WTC11 (cell line): ENCODE measurements at regions not wholly inside any gene's neighbourhood (a gene's known extent, or its start where the extent isn't known, plus 50 kb on each side); places are given as distances from the start of the nearest gene placed in this dataset.

ENCODE experiments used
- ATAC-seq: fragments of 200-7000 bp; cut with Tn5 transposase; 2 replicates; pipeline ENCODE4 v1.10.0; 2021; ENCODE audit warnings: mild to moderate bottlenecking, moderate library complexity
- CTCF ChIA-PET: fragments of 300-600 bp; sonication (Branson Sonifier 250); formaldehyde crosslinking; loops from one replicate; lab custom pipeline; 2021; ENCODE audit warnings: antibody characterized with exemption; lab: Charles Lee
- POLR2A ChIA-PET: fragments of 350-600 bp; sonication (Branson Sonifier 250); formaldehyde crosslinking; loops from one replicate; lab custom pipeline; 2021; ENCODE audit warnings: antibody characterized with exemption; lab: Charles Lee
- DNase-seq: peaks from one replicate; pipeline ENCODE4 v3.0.0; 2021; ENCODE audit warnings: low spot score
- H3K27ac Mint-ChIP-seq: 2 replicates; pipeline ENCODE4 v1.8.0; 2021; ENCODE audit warnings: mixed read lengths
- H3K27me3 Mint-ChIP-seq: 2 replicates; pipeline ENCODE4 v1.8.0; 2021; ENCODE audit warnings: low read depth, mild to moderate bottlenecking, moderate library complexity, mixed read lengths
- H3K36me3 Mint-ChIP-seq: 2 replicates; pipeline ENCODE4 v1.8.0; 2021; ENCODE audit warnings: mixed read lengths
- H3K4me1 Mint-ChIP-seq: 2 replicates; pipeline ENCODE4 v1.8.0; 2022; ENCODE audit warnings: mixed read lengths
- H3K4me3 Mint-ChIP-seq: 2 replicates; pipeline ENCODE4 v1.8.0; 2021; ENCODE audit warnings: mild to moderate bottlenecking, moderate library complexity, mixed read lengths
- H3K9me3 Mint-ChIP-seq: 2 replicates; pipeline ENCODE4 v1.8.0; 2021; ENCODE audit warnings: mixed read lengths
- CBFB ChIP-seq: sonication (generic); formaldehyde crosslinking; IDR thresholded peaks from 2 replicates; pipeline ENCODE4 v1.8.1; 2022; ENCODE audit warnings: mild to moderate bottlenecking, low read depth, missing genetic modification reagents
- CREM ChIP-seq: sonication (generic); formaldehyde crosslinking; IDR thresholded peaks from 2 replicates; pipeline ENCODE4 v1.8.1; 2022; ENCODE audit warnings: mild to moderate bottlenecking, missing genetic modification reagents, moderate library complexity
- JAZF1 ChIP-seq: fragments of 250-450 bp; sonication (Bioruptor Pico); IDR thresholded peaks from 2 replicates; pipeline ENCODE4 v1.9.0; 2021; ENCODE audit warnings: moderate library complexity, mild to moderate bottlenecking, inconsistent platforms
- JUN ChIP-seq: sonication (generic); formaldehyde crosslinking; IDR thresholded peaks from 2 replicates; pipeline ENCODE4 v1.8.0; 2023; ENCODE audit warnings: mild to moderate bottlenecking, missing genetic modification reagents
- NR1H2 ChIP-seq: sonication (generic); formaldehyde crosslinking; IDR thresholded peaks from 2 replicates; pipeline ENCODE4 v1.9.0; 2021; ENCODE audit warnings: mild to moderate bottlenecking, moderate library complexity, missing genetic modification reagents
- NR3C1 ChIP-seq: sonication (generic); formaldehyde crosslinking; conservative IDR thresholded peaks from 2 replicates; pipeline ENCODE4 v1.8.1; 2023; ENCODE audit warnings: low read depth, mild to moderate bottlenecking, missing genetic modification reagents
- RORB ChIP-seq: fragments of 250-450 bp; sonication (Bioruptor Pico); IDR thresholded peaks from 2 replicates; pipeline ENCODE4 v1.9.0; 2021; ENCODE audit warnings: mild to moderate bottlenecking
- SMAD3 ChIP-seq: sonication (generic); formaldehyde crosslinking; IDR thresholded peaks from 2 replicates; pipeline ENCODE4 v1.8.0; 2022; ENCODE audit warnings: missing genetic modification reagents, mild to moderate bottlenecking, borderline replicate concordance
- TP53 ChIP-seq: sonication (generic); formaldehyde crosslinking; IDR thresholded peaks from 2 replicates; pipeline ENCODE4 v1.8.1; 2023; ENCODE audit warnings: mild to moderate bottlenecking, missing genetic modification reagents
- ZNF263 ChIP-seq: sonication (generic); formaldehyde crosslinking; IDR thresholded peaks from 2 replicates; pipeline ENCODE4 v1.8.1; 2022; ENCODE audit warnings: low read depth, mild to moderate bottlenecking, moderate library complexity, missing genetic modification reagents
- ZNF396 ChIP-seq: fragments of 250-450 bp; sonication (Bioruptor Pico); IDR thresholded peaks from 2 replicates; pipeline ENCODE4 v1.8.0; 2021; ENCODE audit warnings: mild to moderate bottlenecking, moderate library complexity, borderline replicate concordance
- ZNF416 ChIP-seq: fragments of 250-450 bp; sonication (Bioruptor Pico); IDR thresholded peaks from 2 replicates; pipeline ENCODE4 v1.9.0; 2021; ENCODE audit warnings: mild to moderate bottlenecking, inconsistent platforms
- TF ChIP-seq, protein P1 (sequence below): sonication (generic); formaldehyde crosslinking; IDR thresholded peaks from 2 replicates; pipeline ENCODE4 v1.8.0; 2023; ENCODE audit warnings: missing genetic modification reagents, mild to moderate bottlenecking, borderline replicate concordance
- TF ChIP-seq, protein P2 (sequence below): fragments of 250-450 bp; sonication (Bioruptor Pico); conservative IDR thresholded peaks from 2 replicates; pipeline ENCODE4 v1.9.0; 2021; ENCODE audit warnings: mild to moderate bottlenecking
- TF ChIP-seq, protein P3 (sequence below): sonication (generic); formaldehyde crosslinking; IDR thresholded peaks from 2 replicates; pipeline ENCODE4 v1.8.0; 2023; ENCODE audit warnings: mild to moderate bottlenecking, missing genetic modification reagents
- TF ChIP-seq, protein P4 (sequence below): sonication (generic); formaldehyde crosslinking; IDR thresholded peaks from 2 replicates; pipeline ENCODE4 v1.8.0; 2022; ENCODE audit warnings: missing genetic modification reagents
- TF ChIP-seq, protein P5 (sequence below): sonication (generic); formaldehyde crosslinking; IDR thresholded peaks from 2 replicates; pipeline ENCODE4 v1.8.1; 2022; ENCODE audit warnings: mild to moderate bottlenecking, missing genetic modification reagents, moderate library complexity, borderline replicate concordance
- TF ChIP-seq, protein P6 (sequence below): sonication (generic); formaldehyde crosslinking; conservative IDR thresholded peaks from 2 replicates; pipeline ENCODE4 v1.8.1; 2022; ENCODE audit warnings: mild to moderate bottlenecking, missing genetic modification reagents
- TF ChIP-seq, protein P7 (sequence below): fragments of 200-600 bp; IDR thresholded peaks from 2 replicates; pipeline ENCODE4 v1.8.0; 2022; ENCODE audit warnings: antibody characterized with exemption

DNA sequence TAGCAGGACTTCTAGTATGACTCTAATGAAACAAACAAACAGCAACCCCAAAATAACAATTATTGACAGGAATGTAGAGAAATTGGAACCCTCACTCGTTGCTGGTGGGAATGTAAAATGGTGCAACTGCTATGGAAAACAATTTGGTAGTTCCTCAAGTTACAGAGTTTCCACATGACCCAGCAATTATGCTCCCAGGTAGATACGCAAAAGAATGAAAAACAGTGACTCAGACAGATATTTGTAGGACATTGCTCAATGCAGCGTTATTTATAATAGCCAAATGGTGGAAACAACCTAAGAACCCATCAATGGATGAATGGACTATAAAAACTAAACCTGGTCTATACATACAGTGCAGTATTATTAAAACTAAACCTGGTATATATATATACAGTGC is 646.1 kb upstream of the FRG1 start (continued):
- TF ChIP-seq, protein P1, sequence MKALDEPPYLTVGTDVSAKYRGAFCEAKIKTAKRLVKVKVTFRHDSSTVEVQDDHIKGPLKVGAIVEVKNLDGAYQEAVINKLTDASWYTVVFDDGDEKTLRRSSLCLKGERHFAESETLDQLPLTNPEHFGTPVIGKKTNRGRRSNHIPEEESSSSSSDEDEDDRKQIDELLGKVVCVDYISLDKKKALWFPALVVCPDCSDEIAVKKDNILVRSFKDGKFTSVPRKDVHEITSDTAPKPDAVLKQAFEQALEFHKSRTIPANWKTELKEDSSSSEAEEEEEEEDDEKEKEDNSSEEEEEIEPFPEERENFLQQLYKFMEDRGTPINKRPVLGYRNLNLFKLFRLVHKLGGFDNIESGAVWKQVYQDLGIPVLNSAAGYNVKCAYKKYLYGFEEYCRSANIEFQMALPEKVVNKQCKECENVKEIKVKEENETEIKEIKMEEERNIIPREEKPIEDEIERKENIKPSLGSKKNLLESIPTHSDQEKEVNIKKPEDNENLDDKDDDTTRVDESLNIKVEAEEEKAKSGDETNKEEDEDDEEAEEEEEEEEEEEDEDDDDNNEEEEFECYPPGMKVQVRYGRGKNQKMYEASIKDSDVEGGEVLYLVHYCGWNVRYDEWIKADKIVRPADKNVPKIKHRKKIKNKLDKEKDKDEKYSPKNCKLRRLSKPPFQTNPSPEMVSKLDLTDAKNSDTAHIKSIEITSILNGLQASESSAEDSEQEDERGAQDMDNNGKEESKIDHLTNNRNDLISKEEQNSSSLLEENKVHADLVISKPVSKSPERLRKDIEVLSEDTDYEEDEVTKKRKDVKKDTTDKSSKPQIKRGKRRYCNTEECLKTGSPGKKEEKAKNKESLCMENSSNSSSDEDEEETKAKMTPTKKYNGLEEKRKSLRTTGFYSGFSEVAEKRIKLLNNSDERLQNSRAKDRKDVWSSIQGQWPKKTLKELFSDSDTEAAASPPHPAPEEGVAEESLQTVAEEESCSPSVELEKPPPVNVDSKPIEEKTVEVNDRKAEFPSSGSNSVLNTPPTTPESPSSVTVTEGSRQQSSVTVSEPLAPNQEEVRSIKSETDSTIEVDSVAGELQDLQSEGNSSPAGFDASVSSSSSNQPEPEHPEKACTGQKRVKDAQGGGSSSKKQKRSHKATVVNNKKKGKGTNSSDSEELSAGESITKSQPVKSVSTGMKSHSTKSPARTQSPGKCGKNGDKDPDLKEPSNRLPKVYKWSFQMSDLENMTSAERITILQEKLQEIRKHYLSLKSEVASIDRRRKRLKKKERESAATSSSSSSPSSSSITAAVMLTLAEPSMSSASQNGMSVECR (CRISPR knock-in tag), result no peak
- no peak for TF ChIP-seq CBFB

DNA sequence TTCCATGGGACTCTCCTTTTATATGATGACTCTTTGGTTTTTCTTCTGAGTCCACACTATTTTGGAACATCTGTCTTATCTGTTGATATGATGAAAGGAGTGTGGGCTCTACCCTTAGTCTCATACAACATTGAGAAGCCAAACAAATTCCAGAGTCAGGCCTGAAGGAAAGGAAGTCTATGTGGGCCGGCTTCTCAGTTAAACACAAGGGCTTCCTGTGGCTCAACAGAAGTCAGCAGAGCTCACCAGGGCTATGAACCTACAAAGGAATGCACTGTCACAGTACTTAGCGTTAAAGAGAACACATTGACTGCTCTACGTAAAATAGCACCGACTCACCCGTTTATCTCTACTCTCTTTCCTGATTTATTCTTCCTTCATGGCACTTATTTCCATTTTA is 641.0 kb upstream of the FRG1 start:
- H3K27ac Mint-ChIP-seq, result no peak overlapping the region
- no peak for DNase-seq
- no peak overlapping the region for H3K4me3 Mint-ChIP-seq
- H3K4me1 Mint-ChIP-seq, result no peaks in the 10 kb centered on the region
- H3K27me3 Mint-ChIP-seq, result peaks cover 2% of the 10 kb centered on the region
- peak; percentile 34; the same call in 1 of the 2 replicates for ATAC-seq
- ChIA-PET CTCF (no interaction called here), POLR2A (no interaction called here)
- H3K9me3 Mint-ChIP-seq, result peaks cover 18% of the 10 kb centered on the region
- H3K36me3 Mint-ChIP-seq, result no peaks in the 10 kb centered on the region
- TF ChIP-seq NR1H2 (CRISPR knock-in tag), result no peak
- TF ChIP-seq, protein P2, sequence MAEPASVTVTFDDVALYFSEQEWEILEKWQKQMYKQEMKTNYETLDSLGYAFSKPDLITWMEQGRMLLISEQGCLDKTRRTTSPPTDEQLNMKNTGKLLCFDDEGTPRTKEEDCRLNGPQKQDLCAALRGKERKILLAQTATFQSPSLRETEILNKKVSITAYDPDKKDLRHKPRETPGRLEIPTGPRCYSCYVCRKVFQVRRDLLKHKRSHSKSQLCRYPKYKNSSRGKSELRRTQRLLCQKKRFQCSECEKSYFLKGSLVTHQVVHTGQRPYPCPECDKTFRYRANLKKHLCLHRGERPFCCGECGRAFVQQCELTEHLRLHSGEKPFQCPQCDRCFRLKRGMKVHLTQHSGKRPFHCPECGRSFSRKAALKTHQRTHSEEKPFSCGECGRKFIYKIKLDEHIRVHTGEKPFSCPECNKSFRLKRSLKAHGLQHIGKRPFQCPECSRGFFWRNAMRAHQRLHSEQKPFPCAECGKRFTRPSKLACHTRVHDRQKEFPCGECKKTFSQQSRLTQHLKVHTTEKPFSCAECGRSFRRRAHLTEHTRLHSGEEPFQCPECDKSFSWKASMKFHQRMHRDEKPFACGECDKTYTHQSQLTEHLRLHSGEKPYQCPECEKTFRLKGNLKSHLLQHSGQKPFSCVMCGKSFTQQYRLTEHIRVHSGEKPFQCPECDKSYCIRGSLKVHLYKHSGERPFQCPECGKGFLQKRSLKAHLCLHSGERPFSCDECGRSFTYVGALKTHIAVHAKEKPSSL (CRISPR knock-in tag), result no peak
- no peak for TF ChIP-seq ZNF396 (CRISPR knock-in tag)
- TF ChIP-seq JAZF1 (CRISPR knock-in tag), result no peak
- TF ChIP-seq RORB (CRISPR knock-in tag), result no peak
- TF ChIP-seq, protein P3, sequence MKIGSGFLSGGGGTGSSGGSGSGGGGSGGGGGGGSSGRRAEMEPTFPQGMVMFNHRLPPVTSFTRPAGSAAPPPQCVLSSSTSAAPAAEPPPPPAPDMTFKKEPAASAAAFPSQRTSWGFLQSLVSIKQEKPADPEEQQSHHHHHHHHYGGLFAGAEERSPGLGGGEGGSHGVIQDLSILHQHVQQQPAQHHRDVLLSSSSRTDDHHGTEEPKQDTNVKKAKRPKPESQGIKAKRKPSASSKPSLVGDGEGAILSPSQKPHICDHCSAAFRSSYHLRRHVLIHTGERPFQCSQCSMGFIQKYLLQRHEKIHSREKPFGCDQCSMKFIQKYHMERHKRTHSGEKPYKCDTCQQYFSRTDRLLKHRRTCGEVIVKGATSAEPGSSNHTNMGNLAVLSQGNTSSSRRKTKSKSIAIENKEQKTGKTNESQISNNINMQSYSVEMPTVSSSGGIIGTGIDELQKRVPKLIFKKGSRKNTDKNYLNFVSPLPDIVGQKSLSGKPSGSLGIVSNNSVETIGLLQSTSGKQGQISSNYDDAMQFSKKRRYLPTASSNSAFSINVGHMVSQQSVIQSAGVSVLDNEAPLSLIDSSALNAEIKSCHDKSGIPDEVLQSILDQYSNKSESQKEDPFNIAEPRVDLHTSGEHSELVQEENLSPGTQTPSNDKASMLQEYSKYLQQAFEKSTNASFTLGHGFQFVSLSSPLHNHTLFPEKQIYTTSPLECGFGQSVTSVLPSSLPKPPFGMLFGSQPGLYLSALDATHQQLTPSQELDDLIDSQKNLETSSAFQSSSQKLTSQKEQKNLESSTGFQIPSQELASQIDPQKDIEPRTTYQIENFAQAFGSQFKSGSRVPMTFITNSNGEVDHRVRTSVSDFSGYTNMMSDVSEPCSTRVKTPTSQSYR (CRISPR knock-in tag), result no peak
- no peak for TF ChIP-seq ZNF416 (CRISPR knock-in tag)
- TF ChIP-seq, protein P4, sequence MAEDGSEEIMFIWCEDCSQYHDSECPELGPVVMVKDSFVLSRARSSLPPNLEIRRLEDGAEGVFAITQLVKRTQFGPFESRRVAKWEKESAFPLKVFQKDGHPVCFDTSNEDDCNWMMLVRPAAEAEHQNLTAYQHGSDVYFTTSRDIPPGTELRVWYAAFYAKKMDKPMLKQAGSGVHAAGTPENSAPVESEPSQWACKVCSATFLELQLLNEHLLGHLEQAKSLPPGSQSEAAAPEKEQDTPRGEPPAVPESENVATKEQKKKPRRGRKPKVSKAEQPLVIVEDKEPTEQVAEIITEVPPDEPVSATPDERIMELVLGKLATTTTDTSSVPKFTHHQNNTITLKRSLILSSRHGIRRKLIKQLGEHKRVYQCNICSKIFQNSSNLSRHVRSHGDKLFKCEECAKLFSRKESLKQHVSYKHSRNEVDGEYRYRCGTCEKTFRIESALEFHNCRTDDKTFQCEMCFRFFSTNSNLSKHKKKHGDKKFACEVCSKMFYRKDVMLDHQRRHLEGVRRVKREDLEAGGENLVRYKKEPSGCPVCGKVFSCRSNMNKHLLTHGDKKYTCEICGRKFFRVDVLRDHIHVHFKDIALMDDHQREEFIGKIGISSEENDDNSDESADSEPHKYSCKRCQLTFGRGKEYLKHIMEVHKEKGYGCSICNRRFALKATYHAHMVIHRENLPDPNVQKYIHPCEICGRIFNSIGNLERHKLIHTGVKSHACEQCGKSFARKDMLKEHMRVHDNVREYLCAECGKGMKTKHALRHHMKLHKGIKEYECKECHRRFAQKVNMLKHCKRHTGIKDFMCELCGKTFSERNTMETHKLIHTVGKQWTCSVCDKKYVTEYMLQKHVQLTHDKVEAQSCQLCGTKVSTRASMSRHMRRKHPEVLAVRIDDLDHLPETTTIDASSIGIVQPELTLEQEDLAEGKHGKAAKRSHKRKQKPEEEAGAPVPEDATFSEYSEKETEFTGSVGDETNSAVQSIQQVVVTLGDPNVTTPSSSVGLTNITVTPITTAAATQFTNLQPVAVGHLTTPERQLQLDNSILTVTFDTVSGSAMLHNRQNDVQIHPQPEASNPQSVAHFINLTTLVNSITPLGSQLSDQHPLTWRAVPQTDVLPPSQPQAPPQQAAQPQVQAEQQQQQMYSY, result no peak
- TF ChIP-seq, protein P5, sequence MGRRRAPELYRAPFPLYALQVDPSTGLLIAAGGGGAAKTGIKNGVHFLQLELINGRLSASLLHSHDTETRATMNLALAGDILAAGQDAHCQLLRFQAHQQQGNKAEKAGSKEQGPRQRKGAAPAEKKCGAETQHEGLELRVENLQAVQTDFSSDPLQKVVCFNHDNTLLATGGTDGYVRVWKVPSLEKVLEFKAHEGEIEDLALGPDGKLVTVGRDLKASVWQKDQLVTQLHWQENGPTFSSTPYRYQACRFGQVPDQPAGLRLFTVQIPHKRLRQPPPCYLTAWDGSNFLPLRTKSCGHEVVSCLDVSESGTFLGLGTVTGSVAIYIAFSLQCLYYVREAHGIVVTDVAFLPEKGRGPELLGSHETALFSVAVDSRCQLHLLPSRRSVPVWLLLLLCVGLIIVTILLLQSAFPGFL (CRISPR knock-in tag), result no peak
- TF ChIP-seq NR3C1 (CRISPR knock-in tag), result no peak
- TF ChIP-seq CREM (CRISPR knock-in tag), result no peak
- no peak for TF ChIP-seq JUN (CRISPR knock-in tag)
- TF ChIP-seq SMAD3 (CRISPR knock-in tag), result no peak
- TF ChIP-seq ZNF263 (CRISPR knock-in tag), result no peak
- no peak for TF ChIP-seq TP53 (CRISPR knock-in tag)
- TF ChIP-seq, protein P6, sequence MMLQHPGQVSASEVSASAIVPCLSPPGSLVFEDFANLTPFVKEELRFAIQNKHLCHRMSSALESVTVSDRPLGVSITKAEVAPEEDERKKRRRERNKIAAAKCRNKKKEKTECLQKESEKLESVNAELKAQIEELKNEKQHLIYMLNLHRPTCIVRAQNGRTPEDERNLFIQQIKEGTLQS (CRISPR knock-in tag), result no peak
- TF ChIP-seq, protein P7, sequence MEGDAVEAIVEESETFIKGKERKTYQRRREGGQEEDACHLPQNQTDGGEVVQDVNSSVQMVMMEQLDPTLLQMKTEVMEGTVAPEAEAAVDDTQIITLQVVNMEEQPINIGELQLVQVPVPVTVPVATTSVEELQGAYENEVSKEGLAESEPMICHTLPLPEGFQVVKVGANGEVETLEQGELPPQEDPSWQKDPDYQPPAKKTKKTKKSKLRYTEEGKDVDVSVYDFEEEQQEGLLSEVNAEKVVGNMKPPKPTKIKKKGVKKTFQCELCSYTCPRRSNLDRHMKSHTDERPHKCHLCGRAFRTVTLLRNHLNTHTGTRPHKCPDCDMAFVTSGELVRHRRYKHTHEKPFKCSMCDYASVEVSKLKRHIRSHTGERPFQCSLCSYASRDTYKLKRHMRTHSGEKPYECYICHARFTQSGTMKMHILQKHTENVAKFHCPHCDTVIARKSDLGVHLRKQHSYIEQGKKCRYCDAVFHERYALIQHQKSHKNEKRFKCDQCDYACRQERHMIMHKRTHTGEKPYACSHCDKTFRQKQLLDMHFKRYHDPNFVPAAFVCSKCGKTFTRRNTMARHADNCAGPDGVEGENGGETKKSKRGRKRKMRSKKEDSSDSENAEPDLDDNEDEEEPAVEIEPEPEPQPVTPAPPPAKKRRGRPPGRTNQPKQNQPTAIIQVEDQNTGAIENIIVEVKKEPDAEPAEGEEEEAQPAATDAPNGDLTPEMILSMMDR, result no peak
